ENCODE measurements at regions not wholly inside any gene's neighbourhood (a gene's known extent, or its start where the extent isn't known, plus 50 kb on each side); places are given as distances from the start of the nearest gene placed in this dataset.

GRCh38 chr3:193971966-193972365, 164.0 kb upstream of the HES1 start:
- H3K4me1 ChIP-seq (replicated peaks) = no peaks in the 10 kb centered on the region
- intact Hi-C loops (cut with DNase I) = no loop called here
- no peaks in the 10 kb centered on the region for H3K27me3 ChIP-seq (replicated peaks; ENCODE audit: insufficient read depth)
- H3K36me3 ChIP-seq = no peaks in the 10 kb centered on the region
- no peak for DNase-seq (ENCODE audit: low spot score)
- no peak overlapping the region for H3K27ac ChIP-seq
- H3K4me3 ChIP-seq = no peak overlapping the region
- WGBS = 83% methylated on average over 1 of the region's 1 CpG
- no peaks in the 10 kb centered on the region for H3K9me3 ChIP-seq
- TF ChIP-seq CTCF (IDR thresholded peaks at IDR 0.05) (no peak), POLR2A (IDR thresholded peaks at IDR 0.05) (no peak), POLR2AphosphoS5 (IDR thresholded peaks at IDR 0.05) (no peak)

- intact Hi-C loops (cut with DNase I) = no loop called here
- H3K27me3 ChIP-seq (replicated peaks; ENCODE audit: insufficient read depth) = no peaks in the 10 kb centered on the region
- H3K27ac ChIP-seq = no peak overlapping the region
- no peak for DNase-seq (ENCODE audit: low spot score)
- no peaks in the 10 kb centered on the region for H3K36me3 ChIP-seq
- H3K4me1 ChIP-seq (replicated peaks) = no peaks in the 10 kb centered on the region
- WGBS = 88% methylated on average over 3 of the region's 3 CpGs
- TF ChIP-seq POLR2A (IDR thresholded peaks at IDR 0.05) = no peak
- no peak for TF ChIP-seq CTCF (IDR thresholded peaks at IDR 0.05)
- no peak for TF ChIP-seq POLR2AphosphoS5 (IDR thresholded peaks at IDR 0.05)
- H3K9me3 ChIP-seq = no peaks in the 10 kb centered on the region
- H3K4me3 ChIP-seq = no peak overlapping the region
Observed at GRCh38 chr3:193972832-193973231, 163.1 kb upstream of the HES1 start.

- H3K36me3 ChIP-seq = no peaks in the 10 kb centered on the region
- H3K4me3 ChIP-seq = no peak overlapping the region
- no peaks in the 10 kb centered on the region for H3K4me1 ChIP-seq (replicated peaks)
- H3K9me3 ChIP-seq = no peaks in the 10 kb centered on the region
- H3K27me3 ChIP-seq (replicated peaks; ENCODE audit: insufficient read depth) = no peaks in the 10 kb centered on the region
- H3K27ac ChIP-seq = no peak overlapping the region
- DNase-seq (ENCODE audit: low spot score) = no peak
- intact Hi-C loops (cut with DNase I) = no loop called here
- WGBS = 46% methylated on average over 8 of the region's 8 CpGs
- no peak for TF ChIP-seq CTCF (IDR thresholded peaks at IDR 0.05)
- no peak for TF ChIP-seq POLR2A (IDR thresholded peaks at IDR 0.05)
- no peak for TF ChIP-seq POLR2AphosphoS5 (IDR thresholded peaks at IDR 0.05)
Observed at GRCh38 chr3:193974191-193974652, 161.7 kb upstream of the HES1 start.

GRCh38 chr3:193974671-193975535, 161.0 kb upstream of the HES1 start:
- Histone ChIP-seq H3K27ac (no peak overlapping the region), H3K36me3 (no peaks in the 10 kb centered on the region), H3K4me3 (no peak overlapping the region), H3K4me1 (replicated peaks) (no peaks in the 10 kb centered on the region), H3K27me3 (replicated peaks; ENCODE audit: insufficient read depth) (no peaks in the 10 kb centered on the region), H3K9me3 (no peaks in the 10 kb centered on the region)
- WGBS = 57% methylated on average over 22 of the region's 22 CpGs
- DNase-seq (ENCODE audit: low spot score) = no peak
- intact Hi-C loops (cut with DNase I) = no loop called here
- TF ChIP-seq POLR2A (IDR thresholded peaks at IDR 0.05) (no peak), POLR2AphosphoS5 (IDR thresholded peaks at IDR 0.05) (no peak), CTCF (IDR thresholded peaks at IDR 0.05) (no peak)

- Histone ChIP-seq H3K36me3 (no peaks in the 10 kb centered on the region), H3K9me3 (no peaks in the 10 kb centered on the region), H3K27ac (no peak overlapping the region), H3K4me1 (replicated peaks) (no peaks in the 10 kb centered on the region), H3K27me3 (replicated peaks; ENCODE audit: insufficient read depth) (no peaks in the 10 kb centered on the region), H3K4me3 (no peak overlapping the region)
- DNase-seq (ENCODE audit: low spot score) = no peak
- intact Hi-C loops (cut with DNase I) = no loop called here
- TF ChIP-seq POLR2AphosphoS5 (IDR thresholded peaks at IDR 0.05) (no peak), CTCF (IDR thresholded peaks at IDR 0.05) (no peak), POLR2A (IDR thresholded peaks at IDR 0.05) (no peak)
- WGBS = 81% methylated on average over 5 of the region's 5 CpGs
Observed at GRCh38 chr3:193977622-193978021, 158.3 kb upstream of the HES1 start.

Measured in prostate gland (tissue), 2 donors.